Activated naive CD8-positive, alpha-beta T cell (primary cell): ENCODE measurements at regions not wholly inside any gene's neighbourhood (a gene's known extent, or its start where the extent isn't known, plus 50 kb on each side); places are given as distances from the start of the nearest gene placed in this dataset.

Experiments used
- H3K27ac Mint-ChIP-seq: one replicate; pipeline ENCODE4 v1.8.0; 2021; ENCODE audit warnings: mixed read lengths
- H3K27me3 Mint-ChIP-seq: one replicate; pipeline ENCODE4 v1.8.0; 2021; ENCODE audit warnings: mixed read lengths
- H3K36me3 Mint-ChIP-seq: one replicate; pipeline ENCODE4 v1.8.0; 2021; ENCODE audit warnings: mixed read lengths
- H3K4me1 Mint-ChIP-seq: one replicate; pipeline ENCODE4 v1.8.0; 2021; ENCODE audit warnings: low read depth, mixed read lengths
- H3K4me3 Mint-ChIP-seq: one replicate; pipeline ENCODE4 v1.8.0; 2021; ENCODE audit warnings: mild to moderate bottlenecking, mixed read lengths
- H3K9me3 Mint-ChIP-seq: one replicate; pipeline ENCODE4 v1.8.0; 2021; ENCODE audit warnings: low read depth, mixed read lengths

DNA sequence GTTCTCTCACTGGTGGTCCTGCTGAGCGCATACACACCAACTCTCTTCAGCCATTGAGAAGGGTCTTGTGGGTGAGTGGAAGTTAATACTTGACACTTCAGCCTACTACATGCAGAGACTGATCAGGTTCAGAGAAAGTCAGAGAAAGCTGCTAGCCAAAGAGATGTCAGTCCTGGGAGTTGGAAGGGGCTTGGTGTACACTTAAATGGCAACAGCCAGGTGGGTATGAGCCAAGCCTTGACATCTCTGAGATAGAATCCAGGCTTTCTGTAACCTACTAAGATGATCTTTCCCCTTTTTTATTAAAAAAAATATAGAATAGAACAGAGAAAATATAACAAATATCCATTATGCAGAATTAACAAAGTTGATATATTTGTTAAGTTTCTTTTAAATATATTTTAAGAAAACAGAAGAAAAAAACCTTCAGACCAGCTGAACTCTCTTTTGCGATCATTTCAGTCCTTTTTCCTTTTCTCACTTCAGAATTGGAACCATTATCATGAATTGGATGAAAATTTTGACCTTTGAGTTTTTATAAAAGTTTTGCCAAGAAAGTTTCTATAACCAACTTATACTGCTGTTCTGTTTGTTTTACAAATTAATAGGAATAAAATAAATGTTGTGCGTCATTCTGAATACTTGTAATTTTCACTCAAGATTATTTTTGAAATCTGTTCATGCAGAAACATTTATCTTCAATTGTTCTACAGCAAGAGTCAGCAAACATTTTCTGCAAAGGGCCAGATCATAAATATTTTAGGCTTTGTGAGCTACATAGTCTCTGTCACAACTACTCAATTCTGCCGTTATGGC, 153.0 kb downstream of the RFC3 start:
- Mint-ChIP-seq H3K4me1 (no peaks in the 10 kb centered on the region), H3K27me3 (no peaks in the 10 kb centered on the region)

GRCh38 chr13:33971562-33971819, 153.5 kb downstream of the RFC3 start:
- Mint-ChIP-seq H3K9me3 (peaks cover 10% of the 10 kb centered on the region), H3K4me1 (no peaks in the 10 kb centered on the region), H3K36me3 (peaks cover 5% of the 10 kb centered on the region), H3K27me3 (no peaks in the 10 kb centered on the region), H3K4me3 (no peak overlapping the region), H3K27ac (no peak overlapping the region)

More for the DNA sequence above, 153.0 kb downstream of the RFC3 start:
- peaks cover 5% of the 10 kb centered on the region for H3K36me3 Mint-ChIP-seq
- H3K9me3 Mint-ChIP-seq = peaks cover 8% of the 10 kb centered on the region
- H3K4me3 Mint-ChIP-seq = no peak overlapping the region
- no peak overlapping the region for H3K27ac Mint-ChIP-seq

- H3K27me3 Mint-ChIP-seq = no peaks in the 10 kb centered on the region
- H3K36me3 Mint-ChIP-seq = peaks cover 5% of the 10 kb centered on the region
- H3K27ac Mint-ChIP-seq = no peak overlapping the region
- H3K9me3 Mint-ChIP-seq = peaks cover 10% of the 10 kb centered on the region
- no peaks in the 10 kb centered on the region for H3K4me1 Mint-ChIP-seq
- H3K4me3 Mint-ChIP-seq = no peak overlapping the region
Measured at GRCh38 chr13:33973194-33973593, 155.2 kb downstream of the RFC3 start.

DNA sequence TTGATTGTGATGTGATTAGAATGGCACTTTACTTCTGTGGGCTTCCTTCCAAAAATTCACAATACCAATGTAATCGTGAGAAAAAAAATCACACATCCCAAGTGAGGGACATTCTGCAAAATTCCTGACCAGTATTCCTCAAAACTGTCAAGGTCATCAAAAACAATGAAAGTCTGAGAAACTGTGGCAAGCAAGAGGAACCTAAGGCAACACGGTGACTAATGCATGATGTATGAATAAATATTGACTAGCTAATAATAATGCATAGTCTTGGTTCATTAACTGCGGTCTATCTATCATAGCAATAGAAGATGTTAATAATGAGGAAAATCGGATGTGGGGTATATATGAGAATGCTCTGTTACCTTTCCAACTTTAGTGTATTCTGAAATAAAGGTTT, 159.0 kb downstream of the RFC3 start:
- H3K4me1 Mint-ChIP-seq = no peaks in the 10 kb centered on the region
- no peaks in the 10 kb centered on the region for H3K36me3 Mint-ChIP-seq
- no peaks in the 10 kb centered on the region for H3K27me3 Mint-ChIP-seq
- H3K27ac Mint-ChIP-seq = no peak overlapping the region
- no peak overlapping the region for H3K4me3 Mint-ChIP-seq
- peaks cover 4% of the 10 kb centered on the region for H3K9me3 Mint-ChIP-seq

GRCh38 chr13:33978653-33979052, 160.7 kb downstream of the RFC3 start:
- H3K4me1 Mint-ChIP-seq = no peaks in the 10 kb centered on the region

DNA sequence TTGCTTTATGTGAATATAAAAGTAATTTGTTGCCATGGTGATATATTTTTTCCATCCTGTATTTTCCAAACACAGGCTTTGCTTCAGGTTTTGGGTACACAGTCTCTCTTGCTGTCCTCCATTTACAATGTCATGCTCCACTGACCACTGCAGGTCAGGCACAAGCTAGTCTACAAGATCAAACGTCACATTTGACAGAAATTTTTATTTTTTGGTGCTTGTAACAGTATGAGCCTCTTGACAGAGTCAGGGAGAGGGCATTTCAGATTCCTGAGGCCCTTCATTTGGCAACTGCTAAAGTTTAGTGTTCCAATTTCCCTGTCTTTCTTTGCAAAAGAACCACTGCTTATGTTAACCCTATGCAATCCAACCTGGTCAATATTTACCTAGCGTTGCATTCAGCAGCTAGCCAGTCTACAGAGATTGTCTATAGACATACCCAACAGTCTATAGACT, 175.0 kb downstream of the RFC3 start:
- H3K27ac Mint-ChIP-seq = no peak overlapping the region
- no peaks in the 10 kb centered on the region for H3K36me3 Mint-ChIP-seq
- no peaks in the 10 kb centered on the region for H3K27me3 Mint-ChIP-seq
- no peak overlapping the region for H3K4me3 Mint-ChIP-seq
- H3K9me3 Mint-ChIP-seq = no peaks in the 10 kb centered on the region
- no peaks in the 10 kb centered on the region for H3K4me1 Mint-ChIP-seq

More at GRCh38 chr13:33978653-33979052, 160.7 kb downstream of the RFC3 start:
- peaks cover 4% of the 10 kb centered on the region for H3K9me3 Mint-ChIP-seq
- no peaks in the 10 kb centered on the region for H3K27me3 Mint-ChIP-seq
- no peaks in the 10 kb centered on the region for H3K36me3 Mint-ChIP-seq
- H3K27ac Mint-ChIP-seq = no peak overlapping the region
- H3K4me3 Mint-ChIP-seq = no peak overlapping the region

DNA sequence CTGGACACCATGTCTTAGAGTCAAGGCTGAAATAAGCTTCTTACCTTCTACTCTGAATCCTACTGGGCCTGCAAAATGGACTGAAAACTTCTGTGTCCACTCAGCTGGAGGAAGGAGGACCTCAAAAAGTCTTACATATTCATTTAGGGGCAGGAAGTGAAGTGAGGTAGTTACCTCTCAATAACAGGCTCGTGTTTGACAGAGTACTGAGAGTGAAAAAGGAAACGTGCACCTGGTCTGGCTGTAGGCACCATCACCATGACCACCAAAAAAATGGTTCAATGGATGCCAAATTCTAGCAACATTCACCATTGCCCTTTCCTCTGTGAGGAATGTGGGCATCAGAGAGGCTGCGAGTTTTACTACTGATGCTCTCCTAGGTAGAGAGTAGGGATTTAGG, 176.2 kb downstream of the RFC3 start:
- Mint-ChIP-seq H3K4me3 (no peak overlapping the region), H3K27me3 (no peaks in the 10 kb centered on the region), H3K36me3 (no peaks in the 10 kb centered on the region), H3K9me3 (no peaks in the 10 kb centered on the region), H3K27ac (no peak overlapping the region), H3K4me1 (no peaks in the 10 kb centered on the region)

GRCh38 chr13:33994826-33995502, 177.0 kb downstream of the RFC3 start:
- Mint-ChIP-seq H3K36me3 (no peaks in the 10 kb centered on the region), H3K9me3 (no peaks in the 10 kb centered on the region), H3K4me3 (no peak overlapping the region), H3K27me3 (no peaks in the 10 kb centered on the region), H3K27ac (no peak overlapping the region), H3K4me1 (no peaks in the 10 kb centered on the region)

DNA sequence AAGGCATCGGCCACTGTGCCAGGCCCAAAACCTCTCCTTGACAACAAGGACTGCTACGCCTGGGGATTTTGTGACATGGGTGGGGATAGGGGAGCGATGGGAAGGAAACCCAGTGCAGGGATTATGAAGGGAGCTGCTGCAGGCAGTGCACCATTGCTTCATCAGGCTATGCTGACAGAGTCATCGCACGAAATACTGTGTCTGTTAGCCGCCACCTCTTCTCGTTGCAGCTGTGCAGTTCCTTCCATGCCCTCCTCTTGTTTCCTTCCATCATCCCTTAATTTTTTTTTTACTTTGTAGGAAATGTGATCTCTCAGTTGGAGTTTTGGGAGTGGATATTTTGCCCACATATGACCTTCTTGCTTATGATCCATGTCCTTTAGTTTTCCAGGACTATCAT, 178.7 kb downstream of the RFC3 start:
- Mint-ChIP-seq H3K9me3 (no peaks in the 10 kb centered on the region), H3K27ac (no peak overlapping the region), H3K4me1 (no peaks in the 10 kb centered on the region), H3K4me3 (no peak overlapping the region), H3K27me3 (no peaks in the 10 kb centered on the region), H3K36me3 (no peaks in the 10 kb centered on the region)

DNA sequence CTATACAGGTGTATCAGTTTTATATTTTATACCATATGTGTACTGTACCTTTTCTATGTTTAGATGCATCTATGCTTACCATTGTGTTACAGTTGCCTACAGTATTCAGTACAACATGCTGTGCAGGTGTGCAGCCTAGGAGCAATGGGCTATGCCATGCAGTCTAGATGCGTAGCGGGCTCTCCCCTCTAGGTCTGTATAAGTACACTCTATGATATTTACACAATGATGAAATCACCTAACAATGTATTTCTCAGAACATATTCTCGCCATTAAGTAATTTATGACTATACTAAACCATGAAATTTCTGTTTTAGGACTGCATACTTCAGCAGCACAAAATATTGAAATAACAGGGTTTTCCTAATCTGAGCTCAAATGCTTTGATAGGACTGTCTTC, 179.6 kb downstream of the RFC3 start:
- H3K9me3 Mint-ChIP-seq = no peaks in the 10 kb centered on the region
- no peaks in the 10 kb centered on the region for H3K36me3 Mint-ChIP-seq
- no peaks in the 10 kb centered on the region for H3K4me1 Mint-ChIP-seq
- H3K27me3 Mint-ChIP-seq = no peaks in the 10 kb centered on the region
- no peak overlapping the region for H3K4me3 Mint-ChIP-seq
- no peak overlapping the region for H3K27ac Mint-ChIP-seq

DNA sequence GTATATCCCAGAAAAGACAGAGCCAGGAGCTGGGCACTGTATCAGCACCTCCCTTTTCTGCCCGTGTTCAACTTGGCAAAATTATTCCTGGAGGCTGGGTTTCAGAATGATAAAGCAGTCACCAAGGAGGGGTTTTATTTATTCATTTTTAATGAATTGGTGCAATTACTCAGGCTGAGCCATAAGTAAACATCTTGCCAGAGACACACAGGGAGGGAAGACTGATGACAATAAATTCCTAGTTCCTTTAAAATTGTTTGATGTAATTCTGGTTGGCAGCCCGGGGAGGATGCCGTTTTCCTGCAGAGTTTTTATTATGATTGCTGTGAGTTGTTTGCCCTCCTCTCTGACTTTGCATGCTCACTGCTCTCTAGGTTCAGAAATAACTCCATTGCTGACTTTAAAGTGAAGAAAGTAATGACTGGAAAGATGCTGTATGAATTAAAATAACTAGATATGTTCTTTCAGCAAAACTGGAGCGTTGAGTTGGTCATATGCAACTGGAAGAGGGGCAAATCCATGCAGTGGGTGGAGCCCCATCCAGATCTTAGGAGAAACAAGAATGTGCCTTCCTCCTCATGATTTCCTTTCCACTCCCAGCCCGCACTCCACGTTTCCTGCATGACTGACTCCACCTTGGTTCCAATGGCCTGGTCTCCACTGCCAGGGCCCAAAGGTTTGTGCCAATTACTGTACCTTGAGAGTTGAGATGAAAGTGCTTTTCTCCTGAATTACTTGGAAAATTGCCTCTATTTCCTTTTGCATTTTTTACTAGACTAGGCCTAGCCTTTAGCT, 182.1 kb downstream of the RFC3 start:
- H3K4me1 Mint-ChIP-seq = no peaks in the 10 kb centered on the region
- no peaks in the 10 kb centered on the region for H3K27me3 Mint-ChIP-seq
- H3K27ac Mint-ChIP-seq = no peak overlapping the region
- no peak overlapping the region for H3K4me3 Mint-ChIP-seq
- H3K9me3 Mint-ChIP-seq = no peaks in the 10 kb centered on the region
- no peaks in the 10 kb centered on the region for H3K36me3 Mint-ChIP-seq

DNA sequence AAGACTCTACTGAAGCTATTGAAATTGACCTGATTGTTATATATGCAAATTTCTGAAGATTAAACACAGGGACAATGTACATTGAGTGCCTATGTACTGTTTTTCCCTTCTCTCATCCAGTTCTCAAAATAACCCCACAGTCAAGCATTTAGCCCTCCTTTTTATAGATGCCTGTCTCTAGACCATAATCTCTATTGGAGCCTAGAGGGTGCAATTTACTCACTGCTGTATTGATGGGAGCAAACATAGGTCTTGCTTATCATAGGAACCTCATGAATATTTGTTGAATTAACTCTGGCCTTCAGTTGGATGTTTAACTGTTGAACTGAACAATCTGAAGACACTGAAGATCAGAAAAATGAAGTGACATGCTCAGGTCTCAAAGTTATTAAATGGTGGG, 183.0 kb downstream of the RFC3 start:
- Mint-ChIP-seq H3K4me3 (no peak overlapping the region), H3K9me3 (no peaks in the 10 kb centered on the region), H3K27ac (no peak overlapping the region), H3K36me3 (no peaks in the 10 kb centered on the region), H3K27me3 (no peaks in the 10 kb centered on the region), H3K4me1 (no peaks in the 10 kb centered on the region)

- H3K36me3 Mint-ChIP-seq = no peaks in the 10 kb centered on the region
- H3K4me3 Mint-ChIP-seq = no peak overlapping the region
- H3K9me3 Mint-ChIP-seq = no peaks in the 10 kb centered on the region
- no peaks in the 10 kb centered on the region for H3K27me3 Mint-ChIP-seq
- no peaks in the 10 kb centered on the region for H3K4me1 Mint-ChIP-seq
- no peak overlapping the region for H3K27ac Mint-ChIP-seq
Measured at GRCh38 chr13:34001389-34001788, 183.4 kb downstream of the RFC3 start.

- Mint-ChIP-seq H3K4me1 (no peaks in the 10 kb centered on the region), H3K27me3 (no peaks in the 10 kb centered on the region), H3K9me3 (no peaks in the 10 kb centered on the region), H3K27ac (no peak overlapping the region), H3K4me3 (no peak overlapping the region), H3K36me3 (no peaks in the 10 kb centered on the region)
Measured at GRCh38 chr13:34002141-34002540, 184.2 kb downstream of the RFC3 start.

DNA sequence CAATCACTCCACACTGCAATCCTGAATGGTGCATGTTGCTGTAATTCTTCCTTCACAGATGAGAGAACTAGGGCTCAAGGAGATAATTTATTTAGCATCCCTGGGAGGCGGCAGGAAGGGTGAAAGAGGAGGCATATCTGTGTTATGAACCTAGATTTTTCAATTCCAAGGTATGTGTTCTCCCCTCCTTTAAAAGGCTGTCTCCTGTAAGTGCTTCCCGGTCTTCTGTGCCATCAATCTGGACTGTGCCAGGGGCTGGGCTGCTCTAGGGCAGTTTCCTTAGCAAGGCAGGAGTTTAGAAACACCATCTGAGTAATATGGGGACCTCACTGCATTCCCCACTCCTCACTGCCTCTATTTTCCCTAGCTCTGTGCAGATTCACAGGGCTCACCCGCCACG, 185.0 kb downstream of the RFC3 start:
- H3K4me1 Mint-ChIP-seq = no peaks in the 10 kb centered on the region
- H3K36me3 Mint-ChIP-seq = no peaks in the 10 kb centered on the region
- H3K9me3 Mint-ChIP-seq = no peaks in the 10 kb centered on the region
- H3K27ac Mint-ChIP-seq = no peak overlapping the region
- no peak overlapping the region for H3K4me3 Mint-ChIP-seq
- no peaks in the 10 kb centered on the region for H3K27me3 Mint-ChIP-seq
